ENCODE measurements at regions not wholly inside any gene's neighbourhood (a gene's known extent, or its start where the extent isn't known, plus 50 kb on each side); places are given as distances from the start of the nearest gene placed in this dataset.
"Not testable (repeated sequence)": the region's sequence is repeated elsewhere in the genome, so short reads cannot be mapped to it uniquely, and the experiment has no call there.

- not testable (repeated sequence) for TF ChIP-seq CTCF (IDR thresholded peaks at IDR 0.05); POLR2A (IDR thresholded peaks at IDR 0.05); POLR2AphosphoS5 (IDR thresholded peaks at IDR 0.05; ENCODE audit: insufficient read depth in 1 of 2, low read depth in 1 of 2)
Measured at GRCh38 chr4:131011961-131012360, 1916.0 kb downstream of the C4orf33 start.

All from vagina (tissue), 2 donors.